ENCODE measurements at regions not wholly inside any gene's neighbourhood (a gene's known extent, or its start where the extent isn't known, plus 50 kb on each side); places are given as distances from the start of the nearest gene placed in this dataset.
"Not testable (repeated sequence)": the region's sequence is repeated elsewhere in the genome, so short reads cannot be mapped to it uniquely, and the experiment has no call there.

GRCh38 chr2:38145236-38145635, 69.3 kb upstream of the CYP1B1 start:
- no peak for DNase-seq

GRCh38 chr2:38142627-38143026, 66.7 kb upstream of the CYP1B1 start:
- DNase-seq: no peak

- no peak for DNase-seq
Observed at GRCh38 chr2:38141501-38141900, 65.5 kb upstream of the CYP1B1 start.

GRCh38 chr2:38138996-38139395, 63.0 kb upstream of the CYP1B1 start:
- no peak for DNase-seq

- no peak for DNase-seq
Observed at GRCh38 chr2:38138419-38138818, 62.5 kb upstream of the CYP1B1 start.

- not testable (repeated sequence) for DNase-seq
Observed at GRCh38 chr2:38137958-38138357, 62.0 kb upstream of the CYP1B1 start.

- DNase-seq: no peak
Observed at GRCh38 chr2:38131676-38132075, 55.7 kb upstream of the CYP1B1 start.

- no peak for DNase-seq
Observed at GRCh38 chr2:38130876-38131275, 54.9 kb upstream of the CYP1B1 start.

- DNase-seq: no peak
Observed at GRCh38 chr2:38129987-38130386, 54.0 kb upstream of the CYP1B1 start.

- DNase-seq: no peak
Observed at GRCh38 chr2:38129481-38129880, 53.5 kb upstream of the CYP1B1 start.

- DNase-seq: no peak
Observed at GRCh38 chr2:38128653-38129052, 52.7 kb upstream of the CYP1B1 start.

- no peak for DNase-seq
Observed at GRCh38 chr2:38127277-38127676, 51.3 kb upstream of the CYP1B1 start.

GRCh38 chr2:38125842-38126241, 49.9 kb upstream of the CYP1B1 start:
- no peak for DNase-seq
